Endothelial cell of umbilical vein (primary cell): ENCODE measurements at regions not wholly inside any gene's neighbourhood (a gene's known extent, or its start where the extent isn't known, plus 50 kb on each side); places are given as distances from the start of the nearest gene placed in this dataset.

Experiments
- BruUV-seq: library from RNA; stranded (reverse); fragments of 400-500 nt; replicated peaks from 2 replicates; lab custom pipeline; 2021; lab: Mats Ljungman, UMichigan
- CTCF ChIA-PET: fragments of 300-600, 350-600 bp; sonication (Branson Sonifier 250); formaldehyde crosslinking; loops from one replicate; lab custom pipeline; 2021; ENCODE audit warnings: antibody characterized with exemption, inconsistent platforms; lab: Charles Lee
- POLR2A ChIA-PET: fragments of 300-600, 350-600 bp; sonication (Branson Sonifier 250); formaldehyde crosslinking; loops from one replicate; lab custom pipeline; 2021; ENCODE audit warnings: antibody characterized with exemption, inconsistent platforms; lab: Charles Lee
- DNase-seq: peaks from one replicate; pipeline ENCODE4 v3.0.0-alpha.2; 2011; ENCODE audit warnings: low read depth, low spot score
- FAIRE-seq: peaks from 2 replicates; lab custom pipeline; 2011; peaks lifted over from hg19 to GRCh38; lab: Jason Lieb, UNC
- H2AFZ ChIP-seq: 2 replicates; pipeline ENCODE4 v1.6.0; 2012; ENCODE audit warnings: low read depth, low read length, control low read depth, inconsistent platforms
- H3K27ac ChIP-seq: 2 replicates; pipeline ENCODE4 v1.5.1; 2011; ENCODE audit warnings: low read depth, mild to moderate bottlenecking, control low read depth, low read length, moderate library complexity; ENCODE audit not compliant: insufficient read depth
- H3K27me3 ChIP-seq, 2 experiments: 2 replicates each; pipeline versions ENCODE4 v1.6.0 to v1.6.1; 2011; ENCODE audit warnings: low read length in 2 of 2, mixed read lengths in 1 of 2; ENCODE audit not compliant: control insufficient read depth in 2 of 2, insufficient read depth in 2 of 2
- H3K36me3 ChIP-seq, 2 experiments: 2 replicates in 1 of 2; 3 replicates in 1 of 2; pipeline ENCODE4 v1.5.1; 2011; ENCODE audit warnings: low read length in 2 of 2, mild to moderate bottlenecking in 1 of 2, moderate library complexity in 1 of 2; ENCODE audit not compliant: control insufficient read depth in 2 of 2, insufficient read depth in 2 of 2; ENCODE audit errors: extremely low read depth in 1 of 2
- H3K4me1 ChIP-seq: 3 replicates; pipeline ENCODE4 v1.5.1; 2011; ENCODE audit warnings: mild to moderate bottlenecking, low read length; ENCODE audit not compliant: control insufficient read depth, insufficient read depth; ENCODE audit errors: extremely low read depth
- H3K4me2 ChIP-seq: 2 replicates; pipeline ENCODE4 v1.6.1; 2011; ENCODE audit warnings: low read length, control low read depth, mixed read lengths; ENCODE audit not compliant: insufficient read depth
- H3K4me3 ChIP-seq, 3 experiments: fragments of 200-600 bp in 1 of 3; sonication (generic), shearing (Covaris generic) in 1 of 3; replicated peaks in 1 of 3; 2 replicates each; pipeline ENCODE4 v1.5.1; 2011 to 2016; ENCODE audit warnings: control low read depth in 3 of 3, low read length in 3 of 3, mild to moderate bottlenecking in 2 of 3, inconsistent platforms in 1 of 3, low read depth in 1 of 3, moderate library complexity in 1 of 3; ENCODE audit not compliant: insufficient read depth in 1 of 3
- H3K79me2 ChIP-seq: 2 replicates; pipeline ENCODE4 v1.6.0; 2012; ENCODE audit warnings: low read length, inconsistent platforms; ENCODE audit not compliant: control insufficient read depth, insufficient read depth
- H3K9ac ChIP-seq: replicated peaks from 2 replicates; pipeline ENCODE3; 2011; ENCODE audit warnings: low read length, control low read depth; ENCODE audit not compliant: insufficient read depth; ENCODE audit errors: extremely low read depth
- H3K9me1 ChIP-seq: replicated peaks from 3 replicates; pipeline ENCODE4 v1.6.0; 2011; ENCODE audit warnings: mild to moderate bottlenecking, low read length; ENCODE audit not compliant: control insufficient read depth, insufficient read depth; ENCODE audit errors: extremely low read depth
- H3K9me3 ChIP-seq: replicated peaks from 2 replicates; pipeline ENCODE4 v1.5.1; 2012; ENCODE audit warnings: low read length, inconsistent platforms; ENCODE audit not compliant: control insufficient read depth, insufficient read depth
- H4K20me1 ChIP-seq: replicated peaks from 2 replicates; pipeline ENCODE3; 2011; ENCODE audit warnings: mild to moderate bottlenecking, low read length; ENCODE audit not compliant: control insufficient read depth, insufficient read depth; ENCODE audit errors: extremely low read depth
- FOS ChIP-seq: IDR thresholded peaks from 2 replicates; pipeline ENCODE4 v1.6.1; 2011; ENCODE audit warnings: mild to moderate bottlenecking, low read length, moderate library complexity, borderline replicate concordance; ENCODE audit not compliant: insufficient read depth
- GATA2 ChIP-seq: IDR thresholded peaks from 2 replicates; pipeline ENCODE4 v1.7.0; 2011; ENCODE audit warnings: low read depth, mild to moderate bottlenecking, moderate library complexity, mixed read lengths, low read length; ENCODE audit not compliant: insufficient read length, insufficient read depth
- MYC ChIP-seq: IDR thresholded peaks from one replicate; pipeline ENCODE4 v1.6.1; 2011; ENCODE audit warnings: mild to moderate bottlenecking, low read depth, low read length
- POLR2A ChIP-seq: IDR thresholded peaks from 2 replicates; pipeline ENCODE4 v1.6.1; 2012; ENCODE audit warnings: low read depth, mild to moderate bottlenecking, control low read depth, low read length
- POLR2AphosphoS5 ChIP-seq: IDR thresholded peaks from 2 replicates; pipeline ENCODE4 v1.6.1; 2012; ENCODE audit warnings: low read depth, mild to moderate bottlenecking, control low read depth, low read length, moderate library complexity; ENCODE audit not compliant: insufficient read depth
- dilution Hi-C: fragments of 300-500 bp; cut with MboI; formaldehyde crosslinking; loops from one replicate; pipeline ENCODE4 v1.15.0; 2019; ENCODE audit warnings: low sequenced_read_pairs; ENCODE audit not compliant: extremely low pct_ligation_motif_present
- intact Hi-C: fragments of 100-400 bp; cut with micrococcal nuclease; formaldehyde crosslinking; loops from one replicate; pipeline ENCODE4 v1.10.0; 2022
- TF ChIP-seq, protein P1 (sequence below), 2 donors: IDR thresholded peaks; 1 replicate in 1 of 2; 2 replicates in 1 of 2; pipeline ENCODE4 v1.5.1; 2011; ENCODE audit warnings: low read length in 2 of 2, mild to moderate bottlenecking in 2 of 2, moderate library complexity in 2 of 2, control low read depth in 1 of 2, inconsistent platforms in 1 of 2, low read depth in 1 of 2; ENCODE audit not compliant: insufficient read depth in 1 of 2; ENCODE audit errors: extremely low read depth in 1 of 2
- TF ChIP-seq, protein P2 (sequence below): IDR thresholded peaks from 2 replicates; pipeline ENCODE4 v1.6.1; 2011; ENCODE audit not compliant: insufficient read depth, insufficient read length

- H3K79me2 ChIP-seq = no peaks in the 10 kb centered on the region
- H3K27ac ChIP-seq = no peak overlapping the region
- H3K4me1 ChIP-seq = peaks cover 20% of the 10 kb centered on the region
- H2AFZ ChIP-seq = no peak overlapping the region
- no peaks in the 10 kb centered on the region for H3K27me3 ChIP-seq
- no peak overlapping the region for H3K4me3 ChIP-seq
- no peaks in the 10 kb centered on the region for H4K20me1 ChIP-seq
- peak; percentile 42 for TF ChIP-seq GATA2
- TF ChIP-seq, protein P1, sequence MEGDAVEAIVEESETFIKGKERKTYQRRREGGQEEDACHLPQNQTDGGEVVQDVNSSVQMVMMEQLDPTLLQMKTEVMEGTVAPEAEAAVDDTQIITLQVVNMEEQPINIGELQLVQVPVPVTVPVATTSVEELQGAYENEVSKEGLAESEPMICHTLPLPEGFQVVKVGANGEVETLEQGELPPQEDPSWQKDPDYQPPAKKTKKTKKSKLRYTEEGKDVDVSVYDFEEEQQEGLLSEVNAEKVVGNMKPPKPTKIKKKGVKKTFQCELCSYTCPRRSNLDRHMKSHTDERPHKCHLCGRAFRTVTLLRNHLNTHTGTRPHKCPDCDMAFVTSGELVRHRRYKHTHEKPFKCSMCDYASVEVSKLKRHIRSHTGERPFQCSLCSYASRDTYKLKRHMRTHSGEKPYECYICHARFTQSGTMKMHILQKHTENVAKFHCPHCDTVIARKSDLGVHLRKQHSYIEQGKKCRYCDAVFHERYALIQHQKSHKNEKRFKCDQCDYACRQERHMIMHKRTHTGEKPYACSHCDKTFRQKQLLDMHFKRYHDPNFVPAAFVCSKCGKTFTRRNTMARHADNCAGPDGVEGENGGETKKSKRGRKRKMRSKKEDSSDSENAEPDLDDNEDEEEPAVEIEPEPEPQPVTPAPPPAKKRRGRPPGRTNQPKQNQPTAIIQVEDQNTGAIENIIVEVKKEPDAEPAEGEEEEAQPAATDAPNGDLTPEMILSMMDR (IDR thresholded peaks at IDR 0.05; ENCODE audit: extremely low read depth in 1 of 2, insufficient read depth in 1 of 2, low read depth in 1 of 2, low read length in 2 of 2) = no peak
- no peak for TF ChIP-seq MYC
- peak; percentile 69 for TF ChIP-seq FOS
- no peaks in the 10 kb centered on the region for H3K9me3 ChIP-seq
- ChIA-PET POLR2A (no interaction called here), CTCF (interaction anchor here (1.4 to 3.2 kb wide), 3 partner anchors 37 to 591 kb away, joined by 3 to 11 read pairs (median 6); no protein-coding TSS in a partner anchor)
- H3K9me1 ChIP-seq = no peaks in the 10 kb centered on the region
- intact Hi-C loops (no loop called here), dilution Hi-C loops (no loop called here)
- no peaks in the 10 kb centered on the region for H3K36me3 ChIP-seq
- no peak overlapping the region for H3K4me2 ChIP-seq
- BruUV-seq = no TSS peak
- DNase-seq = peak; percentile 69
- H3K9ac ChIP-seq = no peak overlapping the region
- no peak for FAIRE-seq
Observed at GRCh38 chr5:57816108-57816507, 333.5 kb upstream of the ACTBL2 start.

DNA sequence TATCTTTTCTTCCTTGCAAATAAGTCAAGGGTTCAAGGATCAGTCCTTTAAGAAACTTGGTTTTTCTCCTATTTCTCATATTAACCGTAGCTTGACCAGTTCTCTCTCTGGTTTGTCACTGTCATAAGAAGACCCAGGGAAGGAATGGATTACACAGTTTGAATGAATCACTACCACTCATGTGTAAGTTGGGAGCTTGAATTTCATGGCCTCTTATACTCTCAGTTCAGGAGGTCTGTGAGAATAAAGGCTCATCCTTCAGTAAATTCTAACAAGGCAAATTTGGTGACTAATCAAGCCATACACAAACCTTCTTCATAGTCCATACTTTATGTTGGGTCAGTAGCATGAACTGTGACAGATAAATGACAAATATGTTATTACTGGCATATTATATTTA lies 323.1 kb upstream of the ACTBL2 start:
- TF ChIP-seq MYC = no peak
- TF ChIP-seq POLR2AphosphoS5 = no peak
- TF ChIP-seq, protein P2, sequence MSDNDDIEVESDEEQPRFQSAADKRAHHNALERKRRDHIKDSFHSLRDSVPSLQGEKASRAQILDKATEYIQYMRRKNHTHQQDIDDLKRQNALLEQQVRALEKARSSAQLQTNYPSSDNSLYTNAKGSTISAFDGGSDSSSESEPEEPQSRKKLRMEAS = no peak
- TF ChIP-seq POLR2A = no peak
- no peak for TF ChIP-seq GATA2
- H3K9me1 ChIP-seq = no peaks in the 10 kb centered on the region
- H3K36me3 ChIP-seq = no peaks in the 10 kb centered on the region
- no peak overlapping the region for H3K9ac ChIP-seq
- no peak overlapping the region for H3K27ac ChIP-seq
- ChIA-PET CTCF (interaction anchor here (1.0 to 1.5 kb wide), 2 partner anchors 8 to 82 kb away, joined by 3 to 4 read pairs; no protein-coding TSS in a partner anchor), POLR2A (no interaction called here)
- DNase-seq (no peak), FAIRE-seq (no peak)
- H3K4me2 ChIP-seq = no peak overlapping the region
- intact Hi-C loops = no loop called here
- no TSS peak for BruUV-seq
- H4K20me1 ChIP-seq = no peaks in the 10 kb centered on the region
- no peaks in the 10 kb centered on the region for H3K27me3 ChIP-seq
- H2AFZ ChIP-seq = no peak overlapping the region
- no peaks in the 10 kb centered on the region for H3K79me2 ChIP-seq
- H3K4me3 ChIP-seq = no peak overlapping the region
- dilution Hi-C loops = no loop called here
- H3K9me3 ChIP-seq = no peaks in the 10 kb centered on the region
- H3K4me1 ChIP-seq = peaks cover 3% of the 10 kb centered on the region
